Activated CD4-positive, alpha-beta T cell treated with anti-CD3 and anti-CD28 coated beads, Interleukin-2, amount 10 ng/mL, durations not matched to agents 7 days and 5 days (primary cell): ENCODE measurements at regions not wholly inside any gene's neighbourhood (a gene's known extent, or its start where the extent isn't known, plus 50 kb on each side); places are given as distances from the start of the nearest gene placed in this dataset.

ENCODE experiments used
- CTCF ChIA-PET: fragments of 350-600 bp; sonication (Branson Sonifier 250); formaldehyde crosslinking; loops from one replicate; lab custom pipeline; 2021; ENCODE audit warnings: antibody characterized with exemption; lab: Charles Lee
- POLR2A ChIA-PET: fragments of 350-600 bp; sonication (Branson Sonifier 250); formaldehyde crosslinking; loops from one replicate; lab custom pipeline; 2021; ENCODE audit warnings: antibody characterized with exemption; lab: Charles Lee
- DNase-seq: peaks from one replicate; pipeline ENCODE4 v3.0.0-alpha.2; 2020
- H3K27ac Mint-ChIP-seq: one replicate; pipeline ENCODE4 v1.8.0; 2021; ENCODE audit warnings: mild to moderate bottlenecking, moderate library complexity, mixed read lengths
- H3K27me3 Mint-ChIP-seq: one replicate; pipeline ENCODE4 v1.8.0; 2021; ENCODE audit warnings: mixed read lengths
- H3K36me3 Mint-ChIP-seq: one replicate; pipeline ENCODE4 v1.8.0; 2021; ENCODE audit warnings: low read depth, mixed read lengths
- H3K4me1 Mint-ChIP-seq: one replicate; pipeline ENCODE4 v1.8.0; 2021; ENCODE audit warnings: mixed read lengths
- H3K4me3 Mint-ChIP-seq: one replicate; pipeline ENCODE4 v1.8.0; 2021; ENCODE audit warnings: mild to moderate bottlenecking, moderate library complexity, mixed read lengths
- H3K9me3 Mint-ChIP-seq: one replicate; pipeline ENCODE4 v1.8.0; 2021; ENCODE audit warnings: mixed read lengths

DNA sequence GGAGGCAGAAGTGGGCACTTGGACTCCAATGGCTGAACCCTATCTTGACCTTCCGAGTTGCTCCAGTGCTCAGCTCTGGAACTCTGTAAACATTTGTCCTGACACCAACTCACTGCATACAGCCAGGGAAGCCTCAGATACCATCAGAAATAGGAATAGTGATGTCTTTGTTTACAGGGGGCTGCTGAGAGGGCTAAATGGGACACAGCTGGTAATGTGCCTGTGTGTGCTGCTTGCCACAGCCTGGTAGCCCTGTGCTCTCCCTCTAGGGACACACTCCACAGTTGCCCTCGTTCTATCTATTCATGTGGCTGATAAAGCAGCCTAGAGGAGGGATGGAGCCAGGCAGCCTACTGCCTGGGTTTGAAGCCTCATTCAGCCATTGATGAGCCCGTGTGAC, 559.8 kb downstream of the MIAT start:
- Mint-ChIP-seq H3K27ac (no peak overlapping the region), H3K27me3 (peaks cover 5% of the 10 kb centered on the region), H3K4me1 (no peaks in the 10 kb centered on the region), H3K36me3 (no peaks in the 10 kb centered on the region), H3K9me3 (no peaks in the 10 kb centered on the region), H3K4me3 (no peak overlapping the region)
- POLR2A ChIA-PET: no interaction called here
- CTCF ChIA-PET: no interaction called here
- DNase-seq: no peak

DNA sequence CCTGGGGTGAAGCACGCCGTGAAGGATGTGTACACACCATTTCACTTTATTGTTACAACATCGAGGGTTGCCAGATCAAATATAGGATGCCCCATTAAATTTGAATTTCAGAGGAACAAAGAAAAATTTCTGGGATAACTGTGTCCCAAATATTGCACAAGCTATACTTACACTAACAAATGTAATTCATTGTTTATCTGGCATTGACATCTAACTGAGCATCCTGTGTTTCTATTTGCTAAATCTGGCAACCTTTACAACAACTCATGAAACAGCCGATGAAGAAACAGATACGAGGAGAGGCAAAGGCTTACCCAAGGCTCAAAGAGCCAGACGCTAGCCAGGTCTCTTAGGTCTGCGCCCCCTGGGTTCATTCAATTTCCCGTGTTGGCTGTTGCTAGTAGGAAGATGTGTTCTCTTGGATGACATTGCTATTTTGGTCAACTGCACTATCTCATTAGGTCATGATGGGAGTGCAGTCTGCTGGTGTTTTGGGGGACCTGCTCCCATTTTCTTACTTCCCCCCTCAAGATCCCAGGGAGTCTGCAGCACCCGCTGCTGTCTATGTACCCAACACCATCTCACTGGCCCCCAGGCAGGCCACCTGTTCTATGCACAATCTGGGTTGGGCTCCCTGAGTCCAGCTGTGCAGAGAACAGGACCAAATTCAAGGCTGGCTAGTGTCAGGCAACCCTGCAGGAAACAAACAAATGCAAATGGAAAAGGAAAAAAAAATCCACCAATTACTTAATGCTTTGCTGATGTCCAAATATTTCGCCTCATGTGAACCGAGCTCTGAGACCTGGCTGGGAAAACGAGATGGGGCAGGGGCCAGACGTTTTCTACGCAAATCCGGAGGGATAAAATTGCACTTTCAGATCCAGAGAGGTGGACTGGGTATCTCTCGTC, 560.9 kb downstream of the MIAT start:
- Mint-ChIP-seq H3K27ac (no peak overlapping the region), H3K9me3 (no peaks in the 10 kb centered on the region), H3K27me3 (no peaks in the 10 kb centered on the region), H3K4me1 (no peaks in the 10 kb centered on the region), H3K4me3 (no peak overlapping the region), H3K36me3 (no peaks in the 10 kb centered on the region)
- ChIA-PET CTCF (no interaction called here), POLR2A (no interaction called here)
- DNase-seq: no peak

DNA sequence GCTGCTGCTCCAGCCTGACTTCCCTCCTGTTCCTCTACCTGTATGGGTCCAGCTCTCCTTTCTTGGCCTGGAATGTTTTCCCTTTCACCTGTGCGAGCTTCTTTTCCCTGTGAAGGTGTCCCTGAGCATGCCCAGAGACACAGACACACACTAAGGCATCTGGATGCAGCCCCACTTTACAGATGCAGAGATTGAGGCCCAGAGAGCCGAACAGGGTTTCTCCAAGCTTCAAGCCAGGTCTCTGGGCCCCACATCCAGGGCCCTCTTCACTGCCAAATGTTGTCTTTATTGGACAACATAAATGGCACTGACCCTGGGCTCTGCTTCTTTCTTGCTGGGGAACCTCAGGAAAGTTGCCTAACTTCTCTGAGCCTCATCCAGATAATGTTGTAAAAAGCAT, 561.6 kb downstream of the MIAT start:
- Mint-ChIP-seq H3K9me3 (no peaks in the 10 kb centered on the region), H3K27ac (no peak overlapping the region), H3K4me1 (no peaks in the 10 kb centered on the region), H3K27me3 (no peaks in the 10 kb centered on the region), H3K4me3 (no peak overlapping the region), H3K36me3 (no peaks in the 10 kb centered on the region)
- POLR2A ChIA-PET: no interaction called here
- DNase-seq: no peak
- CTCF ChIA-PET: no interaction called here

DNA sequence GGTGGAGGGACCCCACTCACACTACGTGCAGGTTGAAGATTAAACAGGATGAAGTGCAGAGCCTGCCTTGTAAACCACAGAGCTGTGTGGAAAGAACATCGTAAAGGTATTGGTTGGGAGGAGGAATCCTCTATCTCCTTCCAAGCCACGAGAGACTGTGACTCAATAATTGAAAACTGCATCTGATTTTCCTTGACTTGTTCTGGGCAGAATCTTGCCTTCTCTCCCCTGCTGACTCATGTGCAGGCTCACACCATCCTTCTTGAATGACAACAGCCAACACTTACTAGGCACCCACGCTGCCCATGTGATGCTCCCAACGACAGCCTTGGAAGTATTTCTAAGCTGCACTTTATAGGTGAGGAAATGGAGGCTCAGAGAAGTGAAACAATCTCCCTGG, 563.0 kb downstream of the MIAT start:
- H3K4me1 Mint-ChIP-seq: no peaks in the 10 kb centered on the region
- CTCF ChIA-PET: interaction anchor here (0.6 kb wide), 1 partner anchor 856 kb away, joined by 3 read pairs; no protein-coding TSS in a partner anchor
- H3K4me3 Mint-ChIP-seq: no peak overlapping the region
- no peak for DNase-seq
- POLR2A ChIA-PET: no interaction called here
- H3K27me3 Mint-ChIP-seq: no peaks in the 10 kb centered on the region
- H3K27ac Mint-ChIP-seq: no peak overlapping the region
- no peaks in the 10 kb centered on the region for H3K9me3 Mint-ChIP-seq
- H3K36me3 Mint-ChIP-seq: no peaks in the 10 kb centered on the region

DNA sequence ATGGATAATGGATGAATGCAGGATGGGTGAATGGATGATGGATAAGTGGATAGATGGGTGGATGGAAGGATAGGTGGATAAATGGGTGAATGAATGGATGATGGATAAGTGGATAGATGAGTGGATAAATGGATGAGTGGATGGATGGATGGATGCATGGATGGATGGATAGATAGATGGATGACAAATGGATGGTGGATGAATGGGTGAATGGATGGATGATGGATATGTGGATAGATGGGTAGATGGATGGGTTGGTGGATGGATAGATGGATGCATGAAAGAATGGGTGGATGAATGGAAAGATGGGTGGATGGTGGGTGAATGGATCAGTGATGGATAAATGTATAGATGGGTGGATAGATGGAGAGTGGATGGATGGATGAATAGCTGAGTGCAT, 564.8 kb downstream of the MIAT start:
- H3K27ac Mint-ChIP-seq: no peak overlapping the region
- H3K4me3 Mint-ChIP-seq: no peak overlapping the region
- no peaks in the 10 kb centered on the region for H3K36me3 Mint-ChIP-seq
- ChIA-PET CTCF (no interaction called here), POLR2A (no interaction called here)
- DNase-seq: no peak
- peaks cover 2% of the 10 kb centered on the region for H3K27me3 Mint-ChIP-seq
- no peaks in the 10 kb centered on the region for H3K4me1 Mint-ChIP-seq
- no peaks in the 10 kb centered on the region for H3K9me3 Mint-ChIP-seq

DNA sequence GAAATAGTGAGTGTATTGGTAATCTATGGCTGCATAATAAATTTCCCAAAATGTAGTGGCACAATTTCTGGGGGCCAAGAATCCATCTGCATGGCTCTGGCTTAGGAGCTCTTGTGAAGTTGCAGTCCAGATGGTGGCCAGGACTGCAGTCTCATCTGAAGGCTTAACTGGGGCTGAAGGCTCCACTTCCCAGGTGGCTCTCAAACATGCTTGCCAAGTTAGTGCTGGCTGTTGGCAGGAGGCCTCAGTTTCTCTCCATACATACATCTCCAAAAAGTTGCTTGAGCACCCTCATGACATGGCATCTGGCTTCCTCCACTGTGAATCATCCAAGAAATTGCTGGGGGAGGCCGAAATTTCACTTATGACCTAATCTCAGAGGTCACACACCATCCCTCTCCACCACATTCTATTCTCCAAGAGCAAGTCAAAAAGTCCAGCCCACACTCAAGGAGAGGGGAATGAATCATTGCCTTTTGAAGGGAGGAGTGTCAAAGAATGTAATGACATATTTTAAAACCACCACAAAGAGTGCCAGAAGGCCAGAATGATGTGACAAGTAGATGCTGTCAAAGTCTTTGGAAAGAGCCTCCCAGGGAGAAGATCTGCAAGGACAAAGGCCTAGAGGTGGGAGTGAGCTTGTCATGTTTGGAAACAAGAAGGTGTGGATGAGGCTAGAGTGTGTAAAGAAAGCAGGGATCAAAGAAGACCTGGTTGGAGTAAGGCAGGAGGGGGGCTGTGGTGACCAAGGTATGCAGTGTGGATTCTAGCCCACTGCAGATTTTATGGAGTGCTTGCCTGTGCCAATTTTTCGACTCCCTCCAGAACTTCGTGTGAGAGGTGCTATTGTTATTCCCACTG, 566.2 kb downstream of the MIAT start:
- H3K4me1 Mint-ChIP-seq: no peaks in the 10 kb centered on the region
- H3K27me3 Mint-ChIP-seq: peaks cover 2% of the 10 kb centered on the region

DNA sequence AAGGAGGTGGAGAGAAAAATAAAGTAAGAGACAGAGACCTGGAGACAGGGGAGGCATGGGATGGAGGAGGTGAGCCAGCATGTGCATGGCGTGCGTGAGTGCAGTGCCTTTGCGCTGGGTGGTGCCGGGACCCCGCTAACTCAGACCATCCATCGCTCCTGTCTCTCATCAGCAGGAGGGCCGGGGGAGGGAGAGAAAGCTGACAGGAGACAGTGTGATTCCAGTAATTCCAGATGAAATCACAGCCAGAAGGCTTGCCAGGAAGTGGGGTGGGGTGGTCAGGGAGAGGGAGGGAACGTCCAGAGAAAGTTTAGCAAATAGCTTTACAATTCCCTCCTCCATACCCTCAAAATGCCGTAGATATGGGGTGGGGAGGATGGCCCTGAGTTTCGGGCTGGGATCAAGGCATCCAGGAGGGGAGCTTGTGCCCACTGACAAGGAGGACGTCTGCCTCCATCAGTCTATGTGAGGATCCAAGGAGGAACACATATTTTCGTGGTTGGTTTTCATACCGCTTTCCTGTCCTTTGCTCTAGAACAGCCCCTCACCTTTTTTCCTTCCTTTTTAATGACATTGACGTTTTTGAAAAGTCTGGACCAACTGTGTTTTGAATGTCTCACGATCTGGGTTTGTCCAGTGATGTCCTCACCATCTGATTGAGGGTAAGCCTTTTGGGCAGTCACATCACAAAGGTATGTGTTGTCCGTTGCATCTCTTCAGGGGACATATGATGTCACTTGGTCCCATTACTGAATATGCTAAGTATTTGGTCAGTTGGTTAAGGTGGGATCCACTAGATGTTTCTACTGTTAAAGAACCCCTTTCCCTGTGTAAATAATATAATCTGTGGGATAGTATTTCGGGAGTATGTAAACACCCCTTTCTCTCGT, 567.3 kb downstream of the MIAT start:
- Mint-ChIP-seq H3K4me1 (no peaks in the 10 kb centered on the region), H3K36me3 (no peaks in the 10 kb centered on the region), H3K9me3 (no peaks in the 10 kb centered on the region), H3K27me3 (peaks cover 2% of the 10 kb centered on the region), H3K27ac (no peak overlapping the region), H3K4me3 (no peak overlapping the region)
- ChIA-PET POLR2A (no interaction called here), CTCF (no interaction called here)
- no peak for DNase-seq

More for the DNA sequence above, 566.2 kb downstream of the MIAT start:
- ChIA-PET CTCF (no interaction called here), POLR2A (no interaction called here)
- DNase-seq: no peak
- Mint-ChIP-seq H3K36me3 (no peaks in the 10 kb centered on the region), H3K9me3 (no peaks in the 10 kb centered on the region), H3K27ac (no peak overlapping the region), H3K4me3 (no peak overlapping the region)

DNA sequence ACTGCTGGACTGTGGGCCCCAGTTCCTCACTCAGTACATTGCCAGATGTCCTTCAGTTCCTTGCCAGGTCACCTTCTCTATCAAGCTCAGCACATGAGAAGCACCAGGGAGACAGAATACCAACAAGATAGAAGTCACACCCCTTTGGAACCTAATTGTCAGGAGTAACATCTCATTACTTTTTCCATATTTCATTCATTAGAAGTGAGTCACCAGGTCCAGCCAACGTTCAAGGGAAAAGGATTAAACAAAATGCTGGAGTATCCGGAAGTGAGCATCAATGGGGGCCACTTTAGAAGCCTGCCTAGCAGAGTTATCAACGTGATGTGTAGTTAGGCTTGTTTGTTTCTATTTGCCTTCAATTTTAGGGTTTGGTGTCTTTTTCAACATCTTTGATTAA, 569.3 kb downstream of the MIAT start:
- H3K4me1 Mint-ChIP-seq: no peaks in the 10 kb centered on the region
- ChIA-PET POLR2A (no interaction called here), CTCF (no interaction called here)
- H3K36me3 Mint-ChIP-seq: no peaks in the 10 kb centered on the region
- H3K4me3 Mint-ChIP-seq: no peak overlapping the region
- H3K9me3 Mint-ChIP-seq: no peaks in the 10 kb centered on the region
- peaks cover 2% of the 10 kb centered on the region for H3K27me3 Mint-ChIP-seq
- DNase-seq: no peak
- no peak overlapping the region for H3K27ac Mint-ChIP-seq

DNA sequence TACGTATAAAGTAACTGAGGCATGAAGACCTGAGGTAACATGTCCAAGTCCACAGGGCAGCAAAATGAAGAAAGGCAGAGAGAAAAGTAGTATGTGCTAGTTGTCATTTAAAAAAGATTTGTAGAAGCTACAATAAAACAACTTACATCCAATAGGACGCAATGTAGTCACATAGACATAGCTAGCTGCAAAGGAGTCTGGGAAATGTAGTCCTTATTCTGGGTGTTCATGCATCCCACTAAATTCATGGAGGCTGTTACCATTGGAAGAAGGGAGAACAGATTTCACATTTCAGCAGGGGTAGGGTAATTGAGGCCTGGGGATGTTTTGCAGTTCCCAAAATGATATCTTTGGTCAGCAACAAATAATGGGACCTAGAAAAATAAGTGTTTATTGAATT, 571.4 kb downstream of the MIAT start:
- H3K4me1 Mint-ChIP-seq: no peaks in the 10 kb centered on the region
- no peak overlapping the region for H3K27ac Mint-ChIP-seq
- no peaks in the 10 kb centered on the region for H3K9me3 Mint-ChIP-seq
- POLR2A ChIA-PET: no interaction called here
- CTCF ChIA-PET: no interaction called here
- no peak overlapping the region for H3K4me3 Mint-ChIP-seq
- DNase-seq: no peak
- H3K36me3 Mint-ChIP-seq: no peaks in the 10 kb centered on the region
- H3K27me3 Mint-ChIP-seq: peaks cover 2% of the 10 kb centered on the region

DNA sequence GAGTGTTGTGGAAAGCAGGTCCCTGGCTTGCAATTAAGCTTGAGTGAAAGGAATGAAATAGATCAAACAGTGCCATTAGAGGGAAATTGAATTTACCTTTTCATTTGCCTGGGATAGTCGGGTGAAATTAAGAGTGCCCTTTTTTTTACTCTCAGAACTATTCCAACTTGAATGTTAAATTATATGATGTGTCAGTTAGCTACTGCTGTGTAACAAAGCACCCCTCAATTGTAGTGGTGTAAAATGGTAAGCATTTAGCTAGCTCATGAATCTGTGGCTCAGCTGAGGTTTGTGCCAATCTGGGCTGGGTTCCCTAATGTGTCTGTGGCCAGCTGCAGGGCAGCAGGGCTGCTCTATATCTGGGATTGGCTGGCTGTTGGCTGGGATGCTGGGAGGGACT, 571.4 kb downstream of the MN1 start:
- ChIA-PET POLR2A (no interaction called here), CTCF (no interaction called here)
- no peak overlapping the region for H3K4me3 Mint-ChIP-seq
- no peak overlapping the region for H3K27ac Mint-ChIP-seq
- H3K4me1 Mint-ChIP-seq: no peaks in the 10 kb centered on the region
- H3K27me3 Mint-ChIP-seq: peaks cover 4% of the 10 kb centered on the region
- no peaks in the 10 kb centered on the region for H3K9me3 Mint-ChIP-seq
- no peak for DNase-seq
- H3K36me3 Mint-ChIP-seq: no peaks in the 10 kb centered on the region

DNA sequence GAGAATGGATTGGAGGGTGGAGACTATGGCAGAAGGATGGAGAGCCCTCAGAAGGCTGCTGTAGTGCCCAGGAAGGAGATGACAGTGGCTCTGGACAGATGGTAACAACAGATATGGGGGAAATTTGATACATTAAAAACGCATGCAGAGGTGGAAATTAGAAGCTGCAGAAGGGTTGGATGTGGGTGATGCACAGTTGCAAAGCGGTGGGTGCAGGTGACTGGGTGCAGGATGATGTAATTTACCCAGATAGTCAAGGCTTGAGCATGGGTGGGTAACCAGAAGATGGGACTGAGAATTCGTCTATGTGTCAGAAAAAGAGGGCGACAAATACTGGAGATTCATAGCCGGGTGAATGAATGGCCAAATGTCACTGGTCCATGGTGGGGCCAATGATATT, 570.3 kb downstream of the MN1 start:
- Mint-ChIP-seq H3K27ac (no peak overlapping the region), H3K4me1 (no peaks in the 10 kb centered on the region), H3K27me3 (peaks cover 2% of the 10 kb centered on the region), H3K36me3 (no peaks in the 10 kb centered on the region), H3K9me3 (no peaks in the 10 kb centered on the region), H3K4me3 (no peak overlapping the region)
- CTCF ChIA-PET: no interaction called here
- POLR2A ChIA-PET: no interaction called here
- no peak for DNase-seq

DNA sequence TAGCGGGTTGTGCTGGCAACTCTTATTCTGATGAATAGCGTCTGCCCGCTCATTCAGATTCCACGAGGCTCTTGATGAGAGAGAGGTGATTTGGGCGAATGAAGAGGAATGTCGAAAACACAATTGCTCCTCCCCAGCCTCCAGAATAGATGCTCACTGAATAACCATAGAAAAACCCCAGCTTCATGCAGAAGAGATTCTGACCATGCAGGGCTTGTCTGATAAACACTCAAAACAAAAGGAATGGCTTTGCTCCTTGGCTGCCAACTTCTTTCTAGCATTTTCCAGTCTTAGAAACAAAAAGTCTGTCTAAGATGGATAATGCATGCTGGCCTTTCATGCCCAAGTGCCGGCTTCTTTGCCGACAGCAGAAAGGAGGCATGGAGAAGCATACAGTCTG, 569.5 kb downstream of the MN1 start:
- no peak overlapping the region for H3K4me3 Mint-ChIP-seq
- H3K4me1 Mint-ChIP-seq: no peaks in the 10 kb centered on the region
- H3K27me3 Mint-ChIP-seq: peaks cover 2% of the 10 kb centered on the region
- ChIA-PET CTCF (no interaction called here), POLR2A (no interaction called here)
- no peak for DNase-seq
- H3K36me3 Mint-ChIP-seq: no peaks in the 10 kb centered on the region
- H3K9me3 Mint-ChIP-seq: no peaks in the 10 kb centered on the region
- H3K27ac Mint-ChIP-seq: no peak overlapping the region
